GM06990 (cell line): ENCODE measurements at regions not wholly inside any gene's neighbourhood (a gene's known extent, or its start where the extent isn't known, plus 50 kb on each side); places are given as distances from the start of the nearest gene placed in this dataset.

ENCODE experiments used
- DNase-seq: peaks from one replicate; pipeline ENCODE4 v3.0.0-alpha.2; 2011; ENCODE audit not compliant: insufficient read length; ENCODE audit errors: extremely low read depth
- H3K27me3 ChIP-seq: replicated peaks from 2 replicates; pipeline ENCODE4 v1.6.0; 2011; ENCODE audit warnings: low read length; ENCODE audit not compliant: control insufficient read depth, insufficient read depth
- H3K36me3 ChIP-seq: 2 replicates; pipeline ENCODE4 v1.5.1; 2011; ENCODE audit warnings: low read length; ENCODE audit not compliant: control insufficient read depth, insufficient read depth
- H3K4me3 ChIP-seq: replicated peaks from 2 replicates; pipeline ENCODE4 v1.5.1; 2011; ENCODE audit warnings: low read depth, mild to moderate bottlenecking, control low read depth, low read length
- TF ChIP-seq, protein P1 (sequence below): IDR thresholded peaks from 2 replicates; pipeline ENCODE4 v1.5.1; 2011; ENCODE audit warnings: low read length, control low read depth, mild to moderate bottlenecking, inconsistent platforms; ENCODE audit not compliant: insufficient read depth, poor library complexity, severe bottlenecking

DNA sequence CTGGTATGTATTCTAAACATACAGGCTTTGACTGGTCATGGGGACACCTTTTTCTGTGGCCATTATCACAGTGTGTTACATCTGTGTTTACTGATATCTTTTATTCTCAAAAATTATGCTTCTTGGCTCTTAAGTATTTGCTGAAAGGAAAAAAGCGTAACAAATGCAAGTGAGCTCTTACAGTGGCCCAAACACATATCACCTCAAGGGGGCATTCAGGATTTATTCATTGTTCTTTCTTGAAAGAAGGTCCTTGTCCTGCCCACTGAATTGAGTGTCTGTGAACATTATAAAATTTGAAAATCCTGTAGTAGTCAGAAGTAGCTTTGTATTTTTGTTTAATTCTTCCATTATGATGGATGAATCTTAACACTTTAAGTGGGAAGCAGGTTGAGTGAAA lies 454.5 kb downstream of the XIRP2 start:
- TF ChIP-seq, protein P1, sequence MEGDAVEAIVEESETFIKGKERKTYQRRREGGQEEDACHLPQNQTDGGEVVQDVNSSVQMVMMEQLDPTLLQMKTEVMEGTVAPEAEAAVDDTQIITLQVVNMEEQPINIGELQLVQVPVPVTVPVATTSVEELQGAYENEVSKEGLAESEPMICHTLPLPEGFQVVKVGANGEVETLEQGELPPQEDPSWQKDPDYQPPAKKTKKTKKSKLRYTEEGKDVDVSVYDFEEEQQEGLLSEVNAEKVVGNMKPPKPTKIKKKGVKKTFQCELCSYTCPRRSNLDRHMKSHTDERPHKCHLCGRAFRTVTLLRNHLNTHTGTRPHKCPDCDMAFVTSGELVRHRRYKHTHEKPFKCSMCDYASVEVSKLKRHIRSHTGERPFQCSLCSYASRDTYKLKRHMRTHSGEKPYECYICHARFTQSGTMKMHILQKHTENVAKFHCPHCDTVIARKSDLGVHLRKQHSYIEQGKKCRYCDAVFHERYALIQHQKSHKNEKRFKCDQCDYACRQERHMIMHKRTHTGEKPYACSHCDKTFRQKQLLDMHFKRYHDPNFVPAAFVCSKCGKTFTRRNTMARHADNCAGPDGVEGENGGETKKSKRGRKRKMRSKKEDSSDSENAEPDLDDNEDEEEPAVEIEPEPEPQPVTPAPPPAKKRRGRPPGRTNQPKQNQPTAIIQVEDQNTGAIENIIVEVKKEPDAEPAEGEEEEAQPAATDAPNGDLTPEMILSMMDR: no peak
- no peak for DNase-seq

DNA sequence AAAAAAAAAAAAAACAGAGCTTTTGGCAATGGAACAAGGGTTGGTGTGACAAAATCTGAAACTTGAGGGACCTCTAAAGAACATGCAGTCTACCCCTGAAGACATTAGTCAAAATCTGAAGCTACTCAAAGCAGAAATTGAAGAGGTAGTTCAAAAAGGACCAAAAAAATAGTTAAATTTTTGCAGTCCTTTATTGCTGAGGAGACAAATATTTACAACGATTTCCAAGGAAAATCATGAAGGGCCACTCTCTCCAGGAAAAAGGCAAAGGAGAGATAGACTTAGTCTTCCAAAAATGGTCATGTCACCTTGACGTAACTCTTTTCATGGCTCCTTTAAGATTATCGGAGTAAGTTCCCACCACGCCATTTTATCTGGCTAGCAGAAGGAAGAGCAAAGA lies 452.0 kb downstream of the XIRP2 start:
- Histone ChIP-seq H3K27me3 (no peaks in the 10 kb centered on the region), H3K36me3 (no peaks in the 10 kb centered on the region), H3K4me3 (no peak overlapping the region)
- TF ChIP-seq, protein P1: no peak
- DNase-seq: no peak

More for the DNA sequence above, 454.5 kb downstream of the XIRP2 start:
- no peaks in the 10 kb centered on the region for H3K36me3 ChIP-seq
- H3K4me3 ChIP-seq: no peak overlapping the region
- H3K27me3 ChIP-seq: no peaks in the 10 kb centered on the region

DNA sequence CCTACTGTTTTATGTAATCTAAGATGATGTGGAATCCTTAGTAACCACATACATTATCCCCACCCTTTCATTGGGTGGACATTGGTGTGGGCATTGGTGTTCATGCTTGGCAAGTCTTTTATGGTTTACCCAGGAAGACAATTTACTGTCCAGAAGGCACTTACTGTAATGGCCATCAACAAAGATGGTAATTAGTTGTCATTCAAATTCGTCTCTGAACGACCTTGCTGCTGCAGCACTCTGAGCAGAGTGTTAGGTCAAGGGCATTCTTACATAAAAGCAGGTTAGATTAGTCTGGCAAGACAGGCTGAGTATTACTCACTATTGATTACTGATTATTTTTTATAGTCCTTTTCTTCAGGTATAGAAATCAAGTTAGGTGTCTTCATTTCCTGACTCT lies 447.9 kb downstream of the XIRP2 start:
- Histone ChIP-seq H3K36me3 (no peaks in the 10 kb centered on the region), H3K4me3 (no peak overlapping the region), H3K27me3 (no peaks in the 10 kb centered on the region)
- TF ChIP-seq, protein P1: no peak
- DNase-seq: no peak

DNA sequence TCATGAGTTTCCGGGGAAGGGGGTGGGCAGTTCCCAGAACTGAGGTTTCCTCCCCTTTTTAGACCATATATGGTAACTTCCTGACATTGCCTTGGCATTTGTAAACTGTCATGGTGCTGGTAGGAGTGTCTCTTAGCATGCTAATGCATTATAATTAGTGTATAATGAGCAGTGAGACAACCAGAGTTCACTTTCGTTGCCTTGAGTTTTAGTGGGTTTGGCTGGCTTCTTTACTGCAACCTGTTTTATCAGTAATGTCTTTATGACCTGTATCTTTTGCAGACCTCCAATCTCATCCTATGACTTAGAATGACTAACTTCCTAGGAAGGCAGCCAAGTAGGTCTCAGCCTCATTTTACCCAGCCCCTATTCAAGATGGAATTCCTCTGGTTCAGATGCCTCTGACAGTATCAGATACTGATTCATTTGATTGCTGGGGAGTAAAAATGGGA lies 447.3 kb downstream of the XIRP2 start:
- Histone ChIP-seq H3K27me3 (no peaks in the 10 kb centered on the region), H3K36me3 (no peaks in the 10 kb centered on the region), H3K4me3 (no peak overlapping the region)
- no peak for DNase-seq
- TF ChIP-seq, protein P1: no peak

DNA sequence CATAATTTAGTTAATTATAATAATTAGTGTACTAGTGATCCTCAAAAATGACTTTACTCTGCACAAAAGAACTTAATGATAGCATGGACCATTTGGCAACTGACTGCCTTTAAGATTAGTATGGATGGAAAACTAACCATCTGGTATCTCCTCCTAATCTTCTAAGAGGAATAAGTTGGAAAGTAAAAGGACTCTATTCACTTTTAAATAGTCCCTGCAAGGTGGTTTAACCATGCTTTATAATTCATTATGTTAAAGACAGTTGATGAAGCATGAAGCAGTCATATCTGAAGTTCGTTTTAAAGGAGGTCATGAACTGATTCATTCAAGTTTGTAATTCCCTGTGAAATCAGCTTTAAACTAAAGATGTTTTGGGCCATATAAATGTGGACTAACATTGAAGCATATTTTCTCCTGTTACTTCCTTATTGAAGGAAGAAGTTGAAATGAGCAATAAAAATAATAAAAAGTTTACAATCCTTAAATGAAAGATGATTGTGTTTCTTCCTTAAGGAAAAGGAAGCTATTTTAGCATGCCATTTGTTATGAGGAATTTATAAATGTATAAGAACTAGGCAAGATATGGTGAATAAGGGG lies 446.0 kb downstream of the XIRP2 start:
- Histone ChIP-seq H3K4me3 (no peak overlapping the region), H3K36me3 (no peaks in the 10 kb centered on the region), H3K27me3 (no peaks in the 10 kb centered on the region)
- TF ChIP-seq, protein P1: no peak
- no peak for DNase-seq

DNA sequence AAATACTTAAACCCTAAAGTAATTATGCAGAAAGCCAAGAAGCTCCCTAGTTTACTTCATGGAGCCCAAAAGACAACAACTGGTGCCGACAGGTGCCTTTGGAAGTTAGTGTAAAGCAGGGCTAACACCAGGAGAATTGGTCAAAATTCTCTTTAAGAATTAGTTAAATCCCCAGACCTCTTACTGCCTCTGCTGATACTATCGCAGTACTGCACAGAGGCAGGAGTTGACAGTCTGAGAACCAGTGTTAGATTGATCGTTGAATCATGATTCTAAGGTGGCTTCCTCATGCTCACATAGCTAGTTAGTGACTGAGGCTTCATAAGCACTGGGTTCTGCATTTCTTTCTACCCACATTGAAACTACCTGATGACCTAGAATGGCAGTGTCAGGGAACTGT lies 445.0 kb downstream of the XIRP2 start:
- DNase-seq: no peak
- H3K36me3 ChIP-seq: no peaks in the 10 kb centered on the region
- TF ChIP-seq, protein P1: no peak
- H3K27me3 ChIP-seq: no peaks in the 10 kb centered on the region
- no peak overlapping the region for H3K4me3 ChIP-seq
